ENCODE measurements at regions not wholly inside any gene's neighbourhood (a gene's known extent, or its start where the extent isn't known, plus 50 kb on each side); places are given as distances from the start of the nearest gene placed in this dataset.

- TF ChIP-seq POLR2A (IDR thresholded peaks at IDR 0.05; ENCODE audit: low read length) (no peak), GATA1 (IDR thresholded peaks at IDR 0.05; ENCODE audit: low read depth, low read length) (no peak)
Measured at GRCh38 chr3:158906749-158907148, 104.9 kb downstream of the MFSD1 start.

Measured in erythroblast (primary cell).